Erythroblast (primary cell): ENCODE measurements at regions not wholly inside any gene's neighbourhood (a gene's known extent, or its start where the extent isn't known, plus 50 kb on each side); places are given as distances from the start of the nearest gene placed in this dataset.

Experiments
- GATA1 ChIP-seq: IDR thresholded peaks from 2 replicates; pipeline ENCODE4 v1.6.1; 2011; ENCODE audit warnings: low read depth, mild to moderate bottlenecking, control low read depth, low read length, moderate library complexity
- POLR2A ChIP-seq: IDR thresholded peaks from 2 replicates; pipeline ENCODE4 v1.6.1; 2011; ENCODE audit warnings: mild to moderate bottlenecking, low read length

GRCh38 chrX:39165185-39165584, 363.9 kb downstream of the MID1IP1 start:
- no peak for TF ChIP-seq POLR2A
- TF ChIP-seq GATA1: no peak
